Mucosa of descending colon (tissue), 3 donors: ENCODE measurements at regions not wholly inside any gene's neighbourhood (a gene's known extent, or its start where the extent isn't known, plus 50 kb on each side); places are given as distances from the start of the nearest gene placed in this dataset.

ENCODE experiments used
- ATAC-seq: fragments of 200-7000 bp; cut with Tn5 transposase; one replicate; pipeline ENCODE4 v1.9.1; 2020; ENCODE audit warnings: mild to moderate bottlenecking, moderate library complexity
- DNase-seq, 3 donors: peaks; one replicate each; pipeline ENCODE4 v3.0.0-alpha.2; 2020
- H3K36me3 ChIP-seq: fragments of 200-600 bp; one replicate; pipeline ENCODE4 v1.8.0; 2021; ENCODE audit warnings: low read depth, mild to moderate bottlenecking
- H3K4me1 ChIP-seq: fragments of 200-600 bp; one replicate; pipeline ENCODE4 v1.8.0; 2021; ENCODE audit warnings: low read depth, mild to moderate bottlenecking
- H3K4me3 ChIP-seq: fragments of 200-600 bp; one replicate; pipeline ENCODE4 v1.8.0; 2021; ENCODE audit warnings: mild to moderate bottlenecking
- H3K9me3 ChIP-seq: fragments of 200-600 bp; one replicate; pipeline ENCODE4 v1.8.0; 2021; ENCODE audit warnings: mild to moderate bottlenecking
- CTCF ChIP-seq: fragments of 200-600 bp; IDR thresholded peaks from one replicate; pipeline ENCODE4 v1.8.0; 2022; ENCODE audit warnings: antibody characterized with exemption, mild to moderate bottlenecking
- intact Hi-C, 2 donors: fragments of 100-400 bp; cut with DNase I in 1 of 2; cut with micrococcal nuclease in 1 of 2; formaldehyde crosslinking; loops; one replicate each; pipeline versions ENCODE4 v1.11.0 to v1.11.1; 2022; cut with DNase I, micrococcal nuclease
- donor health status: DM: no; HTN: no; CAD: no; lungs with moderate emphysema.
- donor health status: DM: no; HTN: no; CAD: no.
- donor health status: DM: no; HTN: yes; CAD: no.

- H3K36me3 ChIP-seq = no peaks in the 10 kb centered on the region
- no peaks in the 10 kb centered on the region for H3K4me1 ChIP-seq
- DNase-seq (no peak), ATAC-seq (no peak)
- no peak overlapping the region for H3K4me3 ChIP-seq
- no peaks in the 10 kb centered on the region for H3K9me3 ChIP-seq
- TF ChIP-seq CTCF = no peak
- intact Hi-C loops = no loop called here
Measured at GRCh38 chr15:31768055-31768454, 262.3 kb upstream of the CHRNA7 start.

- intact Hi-C loops = no loop called here
- ATAC-seq = no peak
Measured at GRCh38 chr15:31774045-31774444, 256.3 kb upstream of the CHRNA7 start.

GRCh38 chr15:31776039-31776438, 254.3 kb upstream of the CHRNA7 start:
- Histone ChIP-seq H3K4me3 (no peak overlapping the region), H3K36me3 (no peaks in the 10 kb centered on the region), H3K4me1 (no peaks in the 10 kb centered on the region), H3K9me3 (no peaks in the 10 kb centered on the region)
- intact Hi-C loops = no loop called here
- no peak for TF ChIP-seq CTCF
- no peak for DNase-seq
- no peak for ATAC-seq

More at GRCh38 chr15:31774045-31774444, 256.3 kb upstream of the CHRNA7 start:
- no peaks in the 10 kb centered on the region for H3K36me3 ChIP-seq
- H3K4me3 ChIP-seq = no peak overlapping the region
- no peaks in the 10 kb centered on the region for H3K4me1 ChIP-seq
- no peak for TF ChIP-seq CTCF
- no peaks in the 10 kb centered on the region for H3K9me3 ChIP-seq
- no peak for DNase-seq

GRCh38 chr15:31781261-31781660, 249.1 kb upstream of the CHRNA7 start:
- no peak for TF ChIP-seq CTCF
- no peak overlapping the region for H3K4me3 ChIP-seq
- intact Hi-C loops = no loop called here
- H3K4me1 ChIP-seq = no peaks in the 10 kb centered on the region
- ATAC-seq (no peak), DNase-seq (no peak)
- H3K9me3 ChIP-seq = no peaks in the 10 kb centered on the region
- H3K36me3 ChIP-seq = no peaks in the 10 kb centered on the region

GRCh38 chr15:31782016-31782783, 248.1 kb upstream of the CHRNA7 start:
- Histone ChIP-seq H3K9me3 (no peaks in the 10 kb centered on the region), H3K36me3 (no peaks in the 10 kb centered on the region), H3K4me1 (no peaks in the 10 kb centered on the region), H3K4me3 (no peak overlapping the region)
- TF ChIP-seq CTCF = no peak
- no peak for DNase-seq
- intact Hi-C loops = no loop called here
- ATAC-seq = no peak
